ENCODE measurements at regions not wholly inside any gene's neighbourhood (a gene's known extent, or its start where the extent isn't known, plus 50 kb on each side); places are given as distances from the start of the nearest gene placed in this dataset.

- TF ChIP-seq EP300 (IDR thresholded peaks at IDR 0.05): no peak
- no peak for TF ChIP-seq CTCF (IDR thresholded peaks at IDR 0.05)
Measured at GRCh38 chr4:79473439-79473724, 65.4 kb upstream of the GK2 start.

Data from ovary (tissue), 3 donors.